ENCODE measurements at regions not wholly inside any gene's neighbourhood (a gene's known extent, or its start where the extent isn't known, plus 50 kb on each side); places are given as distances from the start of the nearest gene placed in this dataset.

- TF ChIP-seq EZH2 (IDR thresholded peaks at IDR 0.05; ENCODE audit: low read length, unreplicated experiment) (no peak), CTCF (conservative IDR thresholded peaks at IDR 0.05; ENCODE audit: low read depth, low read length) (no peak)
Measured at GRCh38 chr13:105608104-105608503, 927.4 kb downstream of the EFNB2 start.
